GM21717 (cell line): ENCODE measurements at regions not wholly inside any gene's neighbourhood (a gene's known extent, or its start where the extent isn't known, plus 50 kb on each side); places are given as distances from the start of the nearest gene placed in this dataset.
A peak's percentile ranks its signal among the peaks of the same experiment; 100 is the strongest.

Experiments used
- ATAC-seq: cut with Tn5 transposase; IDR thresholded peaks from one replicate; pipeline ENCODE4 v1.9.1; 2021; ENCODE audit warnings: mild to moderate bottlenecking, moderate library complexity; ENCODE audit not compliant: unreplicated experiment

DNA sequence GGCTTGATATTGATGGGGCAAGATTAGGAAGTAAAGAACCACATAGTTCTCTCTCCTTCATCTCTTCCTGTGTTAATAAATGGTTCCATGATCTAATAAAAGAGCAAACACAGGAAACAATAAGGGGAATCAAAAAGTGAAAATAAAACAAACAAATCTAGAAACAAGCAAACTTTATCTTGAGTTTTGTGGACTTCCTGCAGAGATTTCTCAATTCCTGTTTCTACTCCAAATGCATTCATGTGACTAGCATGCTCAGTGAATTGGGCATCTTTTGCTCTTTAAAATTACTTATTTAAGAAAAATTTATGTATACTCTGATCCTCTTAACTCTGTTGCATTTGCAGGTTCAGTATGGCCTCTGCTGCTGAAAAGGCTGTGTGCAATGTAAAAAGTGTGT, 682.0 kb downstream of the KCTD8 start:
- peak; percentile 38 for ATAC-seq

DNA sequence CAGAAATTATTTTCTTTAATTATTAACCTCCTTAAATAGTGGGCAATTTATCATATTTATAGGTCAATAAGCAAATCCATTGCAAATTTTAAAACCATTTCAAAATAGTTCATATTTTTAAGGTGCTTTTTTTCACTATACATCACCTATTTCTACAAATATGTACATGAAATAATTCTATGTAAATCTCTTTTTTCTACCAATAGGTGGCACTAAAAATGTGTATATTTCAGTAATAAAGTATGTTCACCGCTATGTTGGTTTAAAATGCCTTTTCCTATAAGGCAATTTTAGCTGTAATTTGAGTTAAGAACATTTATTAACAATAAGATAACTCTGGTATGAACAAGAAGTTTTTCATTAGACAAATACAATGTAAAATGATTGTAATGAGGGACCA, 672.2 kb downstream of the KCTD8 start:
- no peak for ATAC-seq

DNA sequence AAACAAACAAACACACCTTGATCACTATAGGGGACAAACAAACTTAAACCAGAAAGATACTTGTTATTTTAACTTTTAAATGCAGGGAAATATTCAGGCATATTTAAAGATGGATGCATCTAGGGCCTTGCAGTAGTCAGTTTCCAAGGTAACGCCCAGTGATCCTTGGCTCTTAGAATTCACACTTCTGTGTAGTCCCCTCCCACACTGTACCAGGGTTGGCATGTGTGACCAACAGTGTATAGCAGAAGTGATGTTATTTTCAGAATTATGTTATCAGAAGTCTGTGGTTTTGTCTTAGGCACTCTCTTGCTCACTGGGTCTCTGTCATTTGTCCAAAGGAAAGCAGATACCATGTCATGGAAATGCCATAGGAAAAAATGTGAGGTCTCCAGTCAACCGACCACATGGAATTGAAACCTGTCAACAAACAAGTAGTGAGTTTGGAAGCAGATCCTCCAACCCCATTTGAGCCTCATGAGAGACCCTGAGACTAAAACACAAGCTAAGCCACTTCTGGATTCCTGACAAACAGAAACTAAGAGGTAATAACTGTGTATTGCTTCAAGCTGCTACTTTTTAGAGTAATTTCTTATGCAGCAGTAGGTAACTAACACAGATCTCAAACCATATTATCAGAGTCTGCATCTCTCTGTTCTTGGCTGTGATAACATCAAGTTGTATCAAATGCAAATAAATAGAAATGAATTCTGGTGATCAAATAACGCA, 670.3 kb downstream of the KCTD8 start:
- ATAC-seq = peak; percentile 88

DNA sequence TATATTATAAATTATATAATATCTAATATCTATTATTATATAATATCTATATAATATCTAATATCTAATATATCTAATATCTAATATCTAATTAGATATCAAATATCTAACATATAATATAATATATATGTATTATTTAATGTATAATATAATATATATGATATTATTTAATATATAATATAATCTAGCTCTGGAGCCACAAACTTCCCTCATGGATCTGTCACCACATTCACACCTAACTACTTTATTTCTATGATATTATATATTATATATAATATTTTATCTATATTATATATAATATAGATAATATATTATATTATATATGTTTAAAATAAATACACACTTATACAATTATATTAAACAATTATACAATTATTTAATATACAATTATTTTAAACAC, 667.5 kb downstream of the KCTD8 start:
- ATAC-seq = no peak

DNA sequence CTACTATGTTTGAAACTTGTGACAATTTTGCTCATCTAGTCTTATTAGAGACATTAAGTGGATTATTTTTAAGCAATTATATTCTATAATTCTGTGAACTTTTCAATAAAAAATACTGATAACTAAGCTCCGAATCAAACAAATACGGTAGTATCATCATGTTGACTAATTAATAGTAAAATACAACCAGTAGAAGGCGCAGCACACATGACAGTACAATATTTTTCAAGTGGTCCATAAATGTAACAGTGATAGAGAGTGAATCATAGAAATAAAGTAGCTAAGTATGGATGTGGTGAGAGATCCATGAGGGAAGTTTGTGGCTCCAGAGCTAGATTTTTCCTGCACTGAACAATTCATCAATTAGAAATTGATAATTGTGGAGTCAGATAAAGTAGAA, 666.2 kb downstream of the KCTD8 start:
- ATAC-seq = no peak

DNA sequence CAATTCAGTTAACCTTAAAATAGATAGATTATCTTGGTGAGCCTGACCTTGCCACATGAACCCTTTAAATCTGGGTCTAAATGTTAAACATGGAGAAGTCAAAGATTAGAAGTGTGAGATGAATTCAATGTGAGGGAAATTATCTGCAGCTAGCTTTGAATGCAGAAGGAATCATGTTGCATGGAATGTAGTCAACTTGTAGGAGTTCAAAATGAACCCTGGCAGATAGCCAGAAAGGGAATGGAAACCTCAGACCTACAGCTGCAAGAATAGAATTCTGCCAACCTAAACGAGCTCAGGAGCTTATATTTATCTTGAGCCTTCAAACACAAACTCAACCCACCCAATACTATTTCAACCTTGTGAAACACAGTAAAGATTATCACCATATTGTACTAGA, 632.5 kb downstream of the KCTD8 start:
- ATAC-seq = no peak

GRCh38 chr4:43822621-43823020, 626.0 kb downstream of the KCTD8 start:
- ATAC-seq = no peak

DNA sequence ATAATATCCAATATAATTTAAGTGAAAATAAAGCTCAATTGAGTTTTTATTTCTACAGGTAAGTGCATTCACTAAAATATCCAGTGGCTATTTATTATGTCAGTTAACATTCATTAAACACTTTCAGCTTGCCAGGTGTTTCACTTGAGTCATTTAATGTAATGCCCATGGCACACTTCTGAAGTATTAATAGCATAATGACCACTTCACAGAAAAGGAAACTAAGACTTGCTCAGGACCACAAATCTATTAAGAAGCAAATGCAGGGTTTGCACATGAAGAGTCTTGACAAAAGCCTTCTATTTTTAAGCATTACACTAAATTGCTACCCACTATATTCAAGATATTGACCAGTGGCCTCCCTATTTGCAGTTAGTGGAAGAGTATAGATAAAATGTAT, 612.7 kb downstream of the KCTD8 start:
- peak; percentile 59 for ATAC-seq

GRCh38 chr4:43837171-43837570, 611.4 kb downstream of the KCTD8 start:
- ATAC-seq = no peak

- no peak for ATAC-seq
Observed at GRCh38 chr4:43837604-43838003, 611.0 kb downstream of the KCTD8 start.

DNA sequence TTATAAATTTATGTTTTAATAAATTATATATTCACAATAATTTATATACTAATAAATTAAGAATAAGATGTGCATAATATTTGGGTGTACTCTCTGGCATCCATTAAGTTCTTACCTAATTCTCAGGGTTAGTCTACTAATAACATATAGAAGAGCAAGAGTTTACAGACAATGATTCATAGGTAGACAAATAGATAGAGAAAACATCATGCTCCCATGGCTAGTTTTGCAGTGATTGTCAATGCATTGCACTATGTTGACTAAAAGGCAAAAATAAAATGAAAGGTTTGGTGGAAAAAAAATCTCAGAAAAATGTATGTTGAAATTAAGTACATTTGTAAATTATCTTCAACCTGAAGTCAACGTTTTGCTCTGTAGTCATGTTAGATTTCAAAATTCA, 606.0 kb downstream of the KCTD8 start:
- ATAC-seq = no peak

- no peak for ATAC-seq
Observed at GRCh38 chr4:43843501-43843900, 605.1 kb downstream of the KCTD8 start.

GRCh38 chr4:43846111-43846587, 602.5 kb downstream of the KCTD8 start:
- ATAC-seq = no peak

- no peak for ATAC-seq
Observed at GRCh38 chr4:43853565-43854264, 594.9 kb downstream of the KCTD8 start.

DNA sequence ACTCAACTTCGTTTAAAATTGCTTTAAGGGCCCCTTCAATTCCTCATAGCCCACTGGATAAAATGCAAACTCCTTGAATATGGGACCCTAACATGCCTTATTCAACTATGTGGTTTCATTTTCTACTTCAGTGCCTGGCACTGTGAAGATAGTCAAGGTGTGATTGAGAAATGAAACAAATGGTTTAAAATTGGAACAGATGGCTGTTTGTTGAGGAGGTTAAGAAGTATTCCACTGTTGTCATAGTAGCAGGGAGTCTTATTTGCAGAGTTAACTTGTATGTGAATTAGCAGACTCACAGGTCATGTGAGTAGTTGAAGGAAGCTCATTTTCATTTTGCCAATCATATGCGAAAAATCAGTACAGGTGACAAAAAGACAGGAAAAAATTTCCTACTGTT, 593.3 kb downstream of the KCTD8 start:
- no peak for ATAC-seq

DNA sequence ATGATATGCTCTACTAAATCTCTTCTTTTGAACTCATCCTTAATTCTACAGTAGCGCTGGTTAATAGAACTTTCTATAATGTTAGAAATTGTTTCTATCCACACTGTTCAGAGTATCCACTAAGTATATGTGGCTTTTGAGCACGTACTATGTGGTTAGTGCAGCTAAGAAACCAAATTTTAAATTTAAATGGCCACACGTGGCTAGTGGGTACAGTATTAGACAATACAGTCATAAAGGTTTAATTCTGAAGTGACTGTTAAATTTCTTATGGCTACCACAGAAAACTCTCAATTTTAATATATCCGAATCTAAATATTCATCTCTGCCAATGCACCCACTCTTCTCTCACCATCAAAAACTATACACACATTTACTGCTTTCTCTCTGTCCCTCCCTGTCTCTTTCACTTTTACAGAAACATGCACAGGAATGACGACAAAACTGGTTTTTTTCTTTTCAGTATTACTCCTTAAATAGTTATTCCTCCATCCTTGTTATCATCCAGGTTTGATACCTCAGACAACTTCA, 583.9 kb downstream of the KCTD8 start:
- ATAC-seq = no peak

DNA sequence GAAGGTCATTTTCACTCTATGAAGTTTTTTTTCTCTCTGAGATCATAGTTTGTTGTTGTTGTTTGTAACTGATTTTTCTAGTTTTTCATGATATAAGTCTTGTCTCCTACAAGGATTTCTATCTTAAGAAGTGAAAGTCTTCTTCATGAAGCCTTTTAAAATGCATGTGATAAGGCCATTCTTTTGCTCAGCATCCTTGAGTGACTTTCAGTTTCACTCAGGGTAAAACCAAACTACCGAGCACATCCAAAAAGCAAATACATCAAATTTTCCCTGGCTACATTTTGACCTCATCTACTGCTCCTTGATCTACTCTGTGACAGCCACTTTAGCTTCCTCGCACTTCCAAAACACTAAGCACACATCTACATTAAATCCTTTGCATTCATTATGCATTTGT, 580.7 kb downstream of the KCTD8 start:
- no peak for ATAC-seq

DNA sequence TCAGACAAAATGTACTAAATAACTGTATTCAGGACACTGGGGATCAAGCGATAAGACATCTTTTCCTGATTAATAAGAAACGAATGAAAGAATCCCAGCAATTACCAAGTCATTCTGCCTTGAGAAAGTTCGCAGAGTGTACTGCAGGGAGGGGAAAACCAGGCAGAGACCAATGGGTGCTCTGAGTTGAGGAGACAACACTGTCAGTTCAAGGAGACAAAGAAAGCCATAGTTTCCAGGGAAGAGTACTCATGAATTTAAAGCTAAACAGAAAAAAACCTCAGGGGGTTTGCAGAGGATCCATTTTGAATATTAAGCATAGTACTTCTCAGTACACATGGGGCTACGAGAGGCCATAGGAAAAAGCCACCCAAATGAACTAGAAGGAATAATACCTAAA, 573.0 kb downstream of the KCTD8 start:
- ATAC-seq = no peak

DNA sequence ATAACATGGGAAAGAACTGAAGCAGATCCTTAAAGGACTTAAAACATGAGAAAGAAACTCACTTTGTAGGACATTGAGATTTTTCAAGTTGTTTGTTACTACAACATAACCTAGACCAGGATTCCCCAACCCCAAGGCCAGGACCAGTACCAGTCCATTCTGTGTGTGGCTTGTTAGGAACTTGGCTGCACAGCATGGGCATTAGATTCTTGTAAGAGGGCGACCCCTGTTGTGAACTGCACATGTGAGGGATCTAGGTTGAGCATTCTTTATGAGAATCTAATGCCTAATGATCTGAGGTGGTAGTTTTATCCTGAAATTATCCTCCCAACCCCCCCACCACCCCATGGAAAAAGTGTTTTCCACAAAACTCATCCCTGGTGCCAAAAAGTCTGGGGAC, 566.1 kb downstream of the KCTD8 start:
- no peak for ATAC-seq

DNA sequence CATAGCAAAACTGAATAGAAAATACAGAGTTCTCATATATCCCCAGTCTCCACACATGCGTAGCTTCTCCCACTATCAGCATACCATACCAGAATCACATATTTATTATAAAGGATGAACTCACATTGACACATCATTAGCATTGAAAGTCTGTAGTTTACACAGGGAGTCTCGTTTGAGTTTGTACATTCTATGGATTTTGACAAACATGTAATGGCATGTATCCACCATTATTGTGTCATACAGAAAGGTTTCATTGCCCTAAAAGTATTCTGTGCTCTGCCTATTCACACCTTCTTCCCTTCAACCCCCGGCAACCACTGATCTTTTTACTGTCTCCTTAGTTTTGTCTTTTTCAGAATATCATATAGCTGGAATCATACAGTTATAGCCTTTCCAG, 562.4 kb downstream of the KCTD8 start:
- ATAC-seq = no peak

DNA sequence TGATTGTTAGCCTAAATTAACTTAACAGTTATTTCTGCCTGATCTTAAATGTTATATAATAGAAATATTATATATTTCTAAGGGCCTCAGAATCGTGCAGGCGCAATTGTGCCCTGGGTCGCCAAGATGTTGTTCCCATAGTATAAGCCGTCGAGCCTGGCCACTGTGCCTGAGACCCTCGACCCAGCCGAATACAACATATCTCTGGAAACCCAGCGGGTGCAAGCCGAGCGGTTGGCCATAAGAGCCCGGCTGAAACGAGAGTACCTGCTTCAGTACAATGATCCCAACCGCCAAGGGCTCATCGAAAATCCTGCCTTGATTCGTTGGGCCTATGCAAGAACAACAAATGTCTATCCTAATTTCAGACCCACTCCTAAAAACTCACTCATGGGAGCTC, 549.8 kb downstream of the KCTD8 start:
- no peak for ATAC-seq

- ATAC-seq = no peak
Observed at GRCh38 chr4:43903456-43903855, 545.2 kb downstream of the KCTD8 start.
